NCI-H446 treated with DMSO at 0.1 percent for 48 hours (cell line): ENCODE measurements at regions not wholly inside any gene's neighbourhood (a gene's known extent, or its start where the extent isn't known, plus 50 kb on each side); places are given as distances from the start of the nearest gene placed in this dataset.
"Not testable (repeated sequence)": the region's sequence is repeated elsewhere in the genome, so short reads cannot be mapped to it uniquely, and the experiment has no call there.

Experiments
- DNase-seq: peaks from one replicate; lab custom pipeline; 2025; lab: John Stamatoyannopoulos, UW

DNA sequence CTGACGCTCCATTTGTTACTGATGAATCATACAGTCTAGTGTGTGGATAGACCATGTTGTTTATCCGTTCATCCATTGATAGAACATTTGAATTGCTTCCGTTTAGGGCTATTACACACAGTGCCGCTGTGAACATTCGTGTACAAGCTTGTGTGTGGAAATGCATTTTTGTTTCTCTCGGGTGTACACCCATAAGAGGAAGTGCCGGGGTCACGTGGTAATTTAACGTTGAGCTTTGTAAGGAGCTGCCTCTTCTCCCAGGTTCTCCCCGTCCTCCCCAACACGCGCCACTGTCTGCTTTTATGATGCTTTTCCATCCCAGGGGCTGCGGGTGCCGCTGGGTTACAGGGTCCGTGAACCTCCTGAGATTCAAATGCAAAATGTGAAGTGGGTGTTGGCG lies 142.3 kb downstream of the IGLL1 start:
- DNase-seq: no peak

DNA sequence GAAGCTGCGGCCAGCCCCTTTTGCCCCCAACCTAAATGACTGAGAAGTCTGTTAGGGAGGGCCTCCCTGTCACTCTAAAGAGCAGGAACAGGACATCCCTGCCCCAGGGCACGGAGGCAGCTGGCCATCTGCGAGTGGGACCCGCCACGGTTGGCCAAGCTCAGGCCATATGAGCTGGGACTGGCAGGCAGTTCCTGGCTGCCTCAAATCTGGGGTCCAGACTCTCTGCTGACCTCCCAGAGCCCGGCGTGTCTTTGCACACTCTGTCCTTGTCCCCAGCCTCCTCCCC lies 143.0 kb downstream of the IGLL1 start:
- not testable (repeated sequence) for DNase-seq

DNA sequence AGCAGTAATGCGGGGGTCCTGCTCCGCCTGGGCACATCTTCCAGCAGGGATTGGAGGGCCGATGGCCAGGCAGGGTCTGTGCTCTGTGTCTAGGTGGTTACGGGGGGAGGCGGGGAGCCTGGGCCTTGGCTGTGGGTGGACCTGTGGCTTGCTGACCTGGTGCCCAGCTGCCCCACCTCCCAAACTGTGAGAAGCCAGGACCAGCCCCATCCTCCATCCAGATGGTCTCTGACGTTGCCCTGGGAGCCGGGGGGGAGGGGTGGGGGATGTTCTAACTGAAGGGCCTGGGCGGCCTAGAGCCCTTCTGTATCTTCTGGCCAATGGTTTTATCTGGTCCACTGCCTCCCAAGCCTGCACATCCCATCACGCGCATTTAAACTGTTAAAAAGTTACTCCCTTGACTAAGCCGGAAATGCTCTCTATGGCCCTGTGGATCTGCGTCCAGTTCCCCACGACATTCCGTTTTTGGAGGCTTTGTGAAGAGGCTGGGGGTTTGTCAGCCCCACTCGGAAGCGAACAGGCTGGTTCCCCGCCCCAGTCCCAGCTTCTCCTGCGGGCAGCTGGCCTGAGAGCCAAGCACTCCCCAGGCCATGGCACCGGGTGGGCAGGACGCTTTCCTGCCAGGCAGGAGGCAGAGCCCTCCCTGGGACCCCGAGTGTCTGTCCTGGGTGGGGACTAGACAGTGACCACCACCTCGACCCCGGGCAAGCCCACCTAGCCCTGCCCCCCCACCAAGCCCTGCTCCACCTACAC lies 143.6 kb downstream of the IGLL1 start:
- not testable (repeated sequence) for DNase-seq

DNA sequence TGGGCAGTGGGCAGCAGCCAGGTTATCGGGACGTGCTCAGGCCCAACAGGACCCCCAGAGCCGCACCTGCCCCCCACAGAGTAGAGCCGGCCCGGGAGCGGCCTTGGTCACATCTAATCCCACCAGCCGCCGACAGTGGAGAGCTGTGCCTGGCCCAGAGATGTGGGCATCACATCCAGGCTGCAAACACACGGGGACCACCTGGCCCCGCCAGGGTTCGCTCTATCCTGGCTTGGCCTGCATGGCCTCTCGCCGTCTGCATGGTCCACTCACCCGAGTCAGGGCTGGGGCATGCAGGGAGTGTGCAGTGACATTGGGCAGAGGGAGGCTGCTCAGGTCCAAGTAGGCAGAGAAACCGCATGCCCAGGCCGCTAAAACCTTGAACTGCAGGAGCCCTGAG lies 144.9 kb downstream of the IGLL1 start:
- DNase-seq: not testable (repeated sequence)

DNA sequence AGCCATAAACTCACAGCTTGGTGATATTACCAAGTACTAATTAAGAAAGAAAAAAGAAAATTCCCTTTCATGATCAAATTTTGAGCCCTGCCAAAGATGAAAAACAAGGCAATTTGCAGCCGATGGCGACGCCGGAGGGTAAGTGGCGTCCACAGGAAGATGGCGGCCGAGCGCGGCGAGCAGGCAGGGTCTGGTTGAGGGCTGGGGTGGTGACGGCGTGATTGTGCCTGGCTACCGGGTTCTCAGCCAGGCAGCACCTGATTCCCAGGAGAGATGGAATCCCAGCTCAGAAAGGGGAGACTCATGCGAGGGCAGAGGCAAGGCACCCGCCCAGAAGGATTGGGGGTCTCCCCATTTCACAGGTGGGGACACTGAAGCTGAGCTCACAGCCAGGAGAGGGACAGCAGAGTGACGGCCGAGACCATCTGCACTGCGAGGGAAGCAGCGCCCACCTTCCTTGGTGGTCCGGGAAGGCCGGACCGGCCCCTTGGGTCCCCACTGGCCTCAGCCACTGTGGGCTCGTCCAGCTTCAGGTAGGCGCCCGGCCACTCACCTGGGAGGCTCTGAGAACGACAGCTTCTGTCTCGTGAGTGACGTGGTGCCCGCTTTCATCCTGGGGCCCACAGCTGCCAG lies 145.8 kb downstream of the IGLL1 start:
- not testable (repeated sequence) for DNase-seq

DNA sequence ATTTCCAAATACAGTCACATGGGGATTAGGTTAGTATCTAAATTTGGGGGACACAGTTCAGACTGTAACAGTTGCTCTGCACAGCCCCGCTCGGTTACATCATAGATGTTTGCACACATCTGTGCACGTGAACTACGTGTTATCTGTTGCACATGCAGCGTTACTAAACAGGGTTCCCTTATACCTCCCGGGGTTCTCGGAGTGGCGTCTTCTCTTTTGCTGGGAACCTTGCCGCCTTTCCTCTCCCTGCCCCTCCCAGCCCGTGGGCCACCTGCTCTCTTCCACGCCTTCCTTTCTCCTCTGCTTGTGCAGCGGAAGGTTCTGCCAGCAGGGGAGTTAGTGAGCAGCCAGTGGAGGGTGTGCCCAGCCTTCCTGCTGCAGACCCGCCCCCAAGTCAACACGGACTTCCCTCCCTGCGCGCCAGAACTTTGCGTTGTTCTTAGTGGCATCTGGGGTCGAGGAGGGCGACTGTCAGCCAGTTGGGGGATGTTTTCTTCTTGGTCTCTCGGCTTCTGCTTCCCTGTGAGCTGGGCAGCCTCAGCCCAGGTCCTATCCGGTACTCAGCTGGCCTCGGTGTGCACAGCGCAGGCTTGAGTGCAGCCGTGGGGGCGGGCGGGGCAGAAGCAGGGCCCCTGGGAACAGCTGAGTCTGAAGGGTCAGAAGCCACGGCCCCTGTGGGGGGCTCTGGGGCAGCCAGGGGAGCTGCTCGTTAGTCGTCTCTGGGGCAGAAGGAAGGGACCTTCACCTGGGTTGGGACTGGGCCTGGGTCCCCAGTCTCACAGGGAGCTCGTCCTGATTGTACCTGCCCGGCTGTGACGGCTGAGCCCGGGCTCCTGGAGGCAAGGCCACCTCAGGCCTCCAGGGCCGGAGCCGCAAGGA lies 146.7 kb downstream of the IGLL1 start:
- not testable (repeated sequence) for DNase-seq

DNA sequence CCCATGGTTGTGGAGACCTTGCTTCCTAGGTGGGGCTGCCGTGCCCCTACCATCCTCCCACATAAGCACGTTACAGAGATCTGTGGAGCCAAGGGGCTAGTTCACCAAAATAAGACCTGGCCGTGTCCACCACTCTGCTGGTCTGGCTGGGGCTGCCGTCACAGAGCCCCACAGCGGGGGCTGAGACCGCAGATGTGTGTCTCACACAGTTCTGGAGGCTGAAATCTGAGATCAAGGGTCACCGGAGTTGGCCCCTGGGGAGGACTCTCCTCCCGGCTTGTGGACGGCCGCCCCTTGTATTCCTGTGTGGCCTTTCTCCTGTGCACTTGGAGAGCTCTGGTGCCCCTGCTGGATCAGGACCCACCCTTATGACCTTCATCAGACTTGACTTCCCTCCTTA lies 147.4 kb downstream of the IGLL1 start:
- not testable (repeated sequence) for DNase-seq

DNA sequence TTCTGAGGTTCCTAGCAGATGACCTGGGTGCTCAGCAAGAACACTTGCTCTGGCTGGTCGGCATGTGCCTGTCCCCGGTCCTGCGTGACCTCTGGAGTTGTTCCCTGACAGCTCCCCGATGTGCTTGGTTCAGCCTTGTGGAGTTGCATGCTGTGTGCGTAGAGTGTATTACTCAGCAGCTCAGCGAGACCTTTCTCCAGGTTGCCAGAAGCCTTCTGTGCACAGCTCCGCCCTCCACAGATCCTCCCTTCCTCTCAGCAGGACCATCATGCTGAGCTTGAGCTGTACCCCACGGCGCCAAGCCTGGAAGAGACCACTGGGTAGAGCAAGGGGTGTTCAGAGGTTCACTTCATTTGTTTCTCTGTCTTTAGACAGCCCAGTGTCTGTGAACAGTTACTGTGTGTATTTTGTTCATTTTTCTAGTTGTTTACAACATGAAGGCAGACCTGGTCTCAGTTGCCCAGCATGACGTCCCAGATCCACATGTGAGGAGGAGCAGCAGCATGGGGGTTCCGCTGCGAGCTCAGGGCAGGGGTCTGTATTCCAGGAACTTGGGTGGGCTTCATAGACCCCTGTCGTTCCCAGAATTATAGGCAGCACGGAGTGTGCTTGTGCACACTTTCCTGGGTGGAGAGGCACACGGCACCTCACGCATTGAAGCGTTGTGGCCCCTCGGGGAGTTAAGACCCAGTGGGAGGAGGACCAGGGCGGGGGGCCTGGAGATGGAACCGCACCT lies 148.6 kb downstream of the IGLL1 start:
- no peak for DNase-seq

DNA sequence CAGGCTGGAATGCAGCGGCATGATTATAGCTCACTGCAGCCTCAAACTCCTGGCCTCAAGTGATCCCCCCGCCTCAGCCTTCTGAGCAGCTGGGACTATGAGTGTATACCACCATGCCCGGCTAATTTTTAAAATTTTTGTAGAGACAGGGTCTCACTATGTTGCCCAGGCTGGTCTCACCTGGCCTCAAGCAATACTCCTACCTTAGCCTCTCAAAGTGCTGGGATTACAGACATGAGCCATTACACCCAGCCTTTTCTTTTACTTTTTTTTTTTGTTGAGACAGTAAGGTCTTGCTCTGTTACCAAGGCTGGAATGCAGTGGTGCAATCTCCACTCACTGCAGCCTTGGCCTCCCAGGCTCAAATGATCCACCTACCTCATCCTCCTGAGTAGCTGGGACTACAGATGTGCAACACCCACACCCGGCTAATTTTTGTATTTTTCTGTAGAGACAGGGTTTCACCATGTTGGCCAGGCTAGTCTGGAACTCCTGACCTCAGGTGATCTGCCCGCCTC lies 155.5 kb downstream of the IGLL1 start:
- not testable (repeated sequence) for DNase-seq

DNA sequence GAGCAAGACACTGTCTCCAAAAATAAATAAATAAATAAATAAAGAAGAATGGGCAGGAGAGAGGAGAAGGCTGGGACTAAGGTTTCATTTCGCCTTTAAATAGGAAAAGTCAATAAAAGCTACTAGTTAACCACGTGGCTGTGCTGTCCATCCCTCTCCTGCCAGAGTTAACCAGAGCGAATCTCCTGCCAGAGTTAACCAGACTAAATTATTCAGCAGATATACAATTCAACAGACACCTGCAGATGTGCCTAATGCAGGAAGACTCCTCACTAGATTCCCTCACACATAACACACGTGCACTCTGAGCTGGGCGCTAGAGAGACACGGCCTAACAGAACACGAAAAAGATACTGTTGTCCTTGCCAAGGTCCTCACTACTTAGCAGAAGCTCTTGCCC lies 156.1 kb downstream of the IGLL1 start:
- no peak for DNase-seq

DNA sequence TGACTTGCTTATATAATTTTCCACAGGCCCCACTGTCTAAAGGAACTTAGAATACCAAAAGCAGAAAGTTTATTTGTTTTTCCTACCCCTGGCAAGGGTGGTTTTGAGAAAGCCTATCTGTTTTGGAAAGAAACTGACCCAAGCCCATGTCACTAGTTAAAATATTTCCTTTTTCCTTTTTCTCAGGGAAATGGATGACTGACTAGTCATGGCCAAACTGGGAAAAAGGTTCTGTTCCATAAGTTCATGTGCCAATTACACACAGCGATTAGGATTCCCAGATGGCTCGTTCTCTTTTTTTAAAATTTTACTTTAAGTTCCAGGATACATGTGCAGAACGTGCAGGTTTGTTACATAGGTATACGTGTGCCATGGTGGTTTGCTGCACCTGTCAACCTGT lies 157.8 kb downstream of the IGLL1 start:
- not testable (repeated sequence) for DNase-seq

DNA sequence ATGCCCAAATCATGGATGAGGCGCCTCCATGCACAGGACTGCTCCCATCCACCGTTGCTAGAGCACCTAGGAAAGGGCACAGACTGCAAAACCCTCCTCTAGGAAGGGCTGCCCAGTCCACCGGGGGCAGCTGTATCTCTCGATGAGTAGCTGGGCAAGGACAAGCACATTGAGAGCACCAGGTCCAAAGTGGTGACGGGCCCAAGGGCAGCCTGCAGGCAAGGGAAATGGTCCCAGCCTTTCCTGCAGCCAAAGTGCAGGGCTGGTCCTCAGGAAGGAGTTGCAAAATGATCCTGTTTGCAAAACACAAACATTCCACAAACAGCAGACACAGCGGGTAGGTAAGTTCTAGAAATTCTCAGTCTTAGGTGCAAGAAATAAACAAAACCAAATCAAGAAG lies 158.8 kb downstream of the IGLL1 start:
- DNase-seq: not testable (repeated sequence)

DNA sequence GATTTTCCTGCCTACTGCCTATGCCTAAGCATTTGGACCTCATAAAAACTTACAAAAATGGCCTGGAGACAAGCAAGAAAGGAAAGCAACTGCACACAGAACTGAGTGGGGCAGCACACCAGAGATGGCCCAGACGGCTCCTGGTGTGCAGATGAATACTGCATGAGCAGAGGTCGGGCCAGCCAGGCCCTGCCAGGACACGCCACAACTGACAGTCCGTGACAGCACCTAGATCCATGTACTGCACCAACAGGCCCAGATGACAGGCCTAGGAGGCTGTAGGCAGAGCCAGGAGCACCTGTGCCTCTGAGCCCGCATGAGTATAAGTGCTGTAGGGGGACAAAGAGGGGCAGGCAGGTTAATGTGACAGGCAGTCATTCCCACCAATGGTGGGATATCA lies 160.2 kb downstream of the IGLL1 start:
- no peak for DNase-seq

DNA sequence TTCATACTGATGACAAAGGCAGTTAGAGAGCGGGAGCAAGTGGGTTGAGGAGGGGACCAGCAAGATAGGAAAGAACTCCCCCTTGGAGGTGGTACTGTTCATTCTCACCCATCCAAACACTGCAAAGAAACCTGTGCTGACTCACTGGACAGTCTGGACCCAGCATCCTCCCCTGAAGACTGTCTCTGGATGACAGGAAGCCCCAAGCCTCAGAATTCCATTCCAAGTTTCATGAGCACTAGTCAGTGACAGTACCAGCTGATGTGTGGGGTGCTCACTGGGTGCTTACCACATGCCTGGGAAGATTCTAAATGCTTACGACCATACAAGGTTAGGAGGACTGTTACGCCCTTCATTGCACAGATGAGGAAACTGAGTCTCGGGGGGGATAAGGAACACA lies 160.9 kb downstream of the IGLL1 start:
- DNase-seq: no peak

DNA sequence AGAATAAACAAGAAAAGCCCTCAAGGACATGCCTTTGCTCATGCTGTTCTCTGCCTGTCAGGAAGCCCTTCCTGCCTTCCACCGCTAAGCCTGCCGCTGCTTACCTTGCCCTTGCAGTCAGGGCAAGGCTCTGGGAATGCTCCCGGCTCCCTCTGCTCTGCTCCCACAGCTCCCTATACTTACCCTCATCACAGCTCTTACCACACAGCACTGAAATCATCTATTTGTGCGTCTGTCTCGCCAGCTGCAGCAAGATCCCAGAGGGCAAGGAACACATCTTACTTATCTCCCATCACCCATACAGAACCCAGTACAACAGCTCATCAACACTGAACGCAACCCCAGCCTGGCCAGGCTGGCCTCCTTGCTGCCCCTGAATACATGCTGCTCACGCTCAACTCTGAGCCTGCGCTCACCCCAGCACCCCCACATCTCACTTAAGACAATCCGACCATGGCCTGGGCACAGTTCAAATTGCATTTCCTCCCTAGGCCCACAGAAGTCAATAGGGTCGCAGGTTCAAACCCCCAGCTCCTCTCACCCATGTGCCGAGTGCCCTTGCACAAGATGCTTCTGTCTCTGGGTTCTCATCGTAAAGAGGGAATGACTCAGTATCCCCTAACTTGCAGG lies 161.8 kb downstream of the IGLL1 start:
- no peak for DNase-seq

DNA sequence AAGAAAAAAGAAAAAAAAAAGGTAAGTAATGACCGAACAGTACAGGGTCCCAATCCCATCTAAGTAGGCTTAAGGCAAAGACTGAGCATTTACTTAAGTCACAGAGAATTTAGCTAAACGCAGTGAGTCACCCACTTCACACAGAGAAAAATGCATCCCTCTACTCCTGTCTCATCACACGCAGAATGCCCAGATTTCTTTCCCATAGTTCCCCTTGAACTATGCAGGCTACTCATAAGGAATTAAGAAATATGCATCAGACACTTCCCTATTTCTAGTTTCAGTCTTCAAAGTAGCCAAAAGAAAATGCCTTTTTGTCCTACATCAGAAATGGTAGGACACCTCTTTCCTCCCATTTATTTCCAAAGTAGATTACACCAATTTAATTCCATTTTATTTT lies 162.8 kb downstream of the IGLL1 start:
- not testable (repeated sequence) for DNase-seq

DNA sequence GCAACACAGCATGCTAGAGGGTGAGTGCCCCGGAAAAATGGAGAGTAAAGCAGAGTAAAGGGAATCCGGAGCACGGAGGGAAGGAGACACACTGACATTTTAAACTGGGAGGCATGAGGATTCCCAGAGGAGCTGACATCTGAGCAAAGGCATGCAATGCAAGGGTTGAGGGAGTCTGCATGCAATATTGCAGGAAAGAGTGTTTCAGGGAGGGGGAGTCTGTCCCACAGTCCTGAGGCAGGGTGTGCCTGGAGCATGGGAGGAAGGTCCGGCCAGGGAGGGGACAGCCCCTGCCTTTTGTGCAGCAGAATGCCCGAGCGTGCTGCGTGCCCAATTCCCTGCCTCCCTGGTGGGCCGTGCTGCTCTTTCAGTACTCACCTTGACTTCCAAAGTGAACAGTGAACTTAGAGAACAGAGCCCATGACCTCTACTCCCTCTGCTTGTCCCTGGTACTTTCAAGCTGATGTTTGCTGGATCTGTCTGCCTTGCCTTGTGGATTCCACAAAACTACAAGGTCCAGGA lies 163.9 kb downstream of the IGLL1 start:
- not testable (repeated sequence) for DNase-seq

DNA sequence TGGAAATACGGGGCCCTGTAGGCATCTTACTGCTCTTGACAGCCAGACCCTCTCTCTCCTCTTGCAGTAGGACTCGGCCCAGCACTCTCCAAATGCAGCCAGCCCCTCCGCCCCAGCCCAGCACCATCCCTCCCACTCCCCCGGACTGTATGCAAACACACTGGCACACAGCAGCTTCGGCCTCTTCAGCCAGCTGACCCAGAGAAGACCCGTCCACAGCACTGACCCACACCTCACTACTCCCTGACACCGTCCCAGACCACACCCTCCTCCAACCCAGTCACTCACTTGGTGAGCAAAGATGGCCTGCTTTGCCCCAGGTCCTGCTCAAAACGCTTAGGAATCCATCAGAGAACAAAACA lies 164.6 kb downstream of the IGLL1 start:
- no peak for DNase-seq

DNA sequence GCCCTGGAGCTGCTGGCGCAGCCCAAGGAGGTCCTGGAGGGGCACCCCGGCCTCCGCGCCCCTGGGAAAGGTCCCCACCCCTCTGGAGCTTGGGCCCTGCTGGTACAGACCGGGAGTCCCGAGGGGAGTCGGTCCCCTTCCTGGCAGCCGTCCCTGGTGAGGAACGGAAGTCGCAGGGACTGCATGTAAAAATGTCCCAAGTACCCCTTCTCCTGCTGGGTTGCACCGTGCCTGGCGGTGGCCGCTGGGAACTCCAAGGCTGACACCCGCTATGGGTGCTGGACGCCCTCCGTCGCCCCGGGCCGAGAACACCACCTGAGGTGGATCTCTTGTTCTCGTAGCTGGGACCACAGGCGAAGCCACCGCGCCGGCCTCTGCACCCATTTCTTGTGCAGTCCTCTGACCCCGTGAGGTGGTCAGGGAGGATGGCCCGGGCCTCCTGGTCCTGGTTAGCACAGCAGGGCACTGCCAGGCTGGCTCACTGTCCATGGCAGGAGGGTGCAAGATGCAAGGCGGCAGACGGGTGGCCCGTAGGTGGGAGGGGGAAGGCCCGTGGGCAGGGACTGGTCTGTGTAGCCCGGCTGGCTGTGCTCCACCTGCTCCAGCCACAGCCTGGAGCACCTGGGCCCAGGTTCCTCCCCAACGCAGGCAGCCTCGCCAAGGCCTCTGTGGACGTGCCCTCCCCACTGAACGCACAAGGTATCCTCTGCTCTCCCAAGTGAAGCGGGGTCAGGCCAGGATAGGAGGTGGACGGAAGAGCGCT lies 165.2 kb downstream of the IGLL1 start:
- DNase-seq: no peak

DNA sequence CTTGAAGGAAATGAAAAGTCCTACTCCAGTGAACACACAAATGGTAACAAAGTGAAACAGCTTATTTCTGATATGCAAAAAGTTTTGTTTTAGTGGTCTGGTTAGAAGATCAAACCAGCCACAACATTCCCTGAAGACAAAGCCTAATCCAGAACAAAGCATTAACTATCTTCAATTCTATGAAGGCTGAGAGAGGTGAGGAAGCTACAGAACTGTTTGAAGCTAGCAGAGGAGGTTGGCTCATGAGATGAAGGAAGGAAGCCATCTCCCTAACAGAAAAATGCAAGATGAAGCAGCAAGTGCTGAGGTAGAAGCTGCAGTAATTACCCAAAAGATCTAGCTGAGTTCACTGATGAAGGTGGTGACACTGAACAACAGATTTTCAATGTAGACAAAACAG lies 168.4 kb downstream of the IGLL1 start:
- DNase-seq: no peak

DNA sequence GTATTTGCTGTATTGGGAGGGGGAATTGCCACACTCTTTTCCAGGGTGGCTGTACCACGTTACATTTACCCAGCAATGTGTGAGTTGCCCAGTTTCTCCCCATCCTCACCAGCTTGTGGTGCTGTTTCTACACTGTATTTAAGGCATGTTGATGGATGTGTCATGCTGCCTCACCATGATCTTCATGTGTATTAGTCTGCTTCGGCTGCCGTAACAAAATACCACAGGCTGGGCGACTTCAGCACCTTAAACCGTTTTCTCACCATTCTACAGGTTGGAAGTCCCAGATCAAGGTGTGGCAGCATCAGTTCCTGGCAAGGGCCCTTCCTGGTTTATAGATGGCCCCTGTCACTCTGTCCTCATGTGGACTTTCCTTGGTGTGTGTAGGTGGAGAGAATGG lies 169.7 kb downstream of the IGLL1 start:
- no peak for DNase-seq
